IMR-90 (cell line): ENCODE measurements at regions not wholly inside any gene's neighbourhood (a gene's known extent, or its start where the extent isn't known, plus 50 kb on each side); places are given as distances from the start of the nearest gene placed in this dataset.

ENCODE experiments used
- BHLHE40 ChIP-seq: fragments of 150-350 bp; IDR thresholded peaks from 2 replicates; pipeline ENCODE4 v1.6.1; 2016; ENCODE audit warnings: mild to moderate bottlenecking, low read depth, low read length
- CEBPB ChIP-seq: IDR thresholded peaks from 2 replicates; pipeline ENCODE4 v1.6.1; 2012; ENCODE audit warnings: low read depth, low read length, improper control_type of control experiment
- CHD1 ChIP-seq: IDR thresholded peaks from 2 replicates; pipeline ENCODE4 v1.6.1; 2012; ENCODE audit warnings: low read depth, low read length, improper control_type of control experiment
- FOS ChIP-seq: fragments of 150-350 bp; IDR thresholded peaks from 2 replicates; pipeline ENCODE4 v1.6.1; 2016; ENCODE audit warnings: low read depth, low read length
- MAFK ChIP-seq: IDR thresholded peaks from 2 replicates; pipeline ENCODE4 v1.6.1; 2012; ENCODE audit warnings: low read depth, low read length, improper control_type of control experiment
- MAZ ChIP-seq: IDR thresholded peaks from 2 replicates; pipeline ENCODE4 v1.6.1; 2012; ENCODE audit warnings: low read depth, mild to moderate bottlenecking, low read length, improper control_type of control experiment, moderate library complexity, borderline replicate concordance
- POLR2A ChIP-seq: IDR thresholded peaks from 2 replicates; pipeline ENCODE4 v1.6.1; 2012; ENCODE audit warnings: mild to moderate bottlenecking, low read depth, low read length
- RAD21 ChIP-seq: IDR thresholded peaks from 2 replicates; pipeline ENCODE4 v1.6.1; 2012; ENCODE audit warnings: low read length, improper control_type of control experiment
- RCOR1 ChIP-seq: IDR thresholded peaks from 2 replicates; pipeline ENCODE4 v1.6.1; 2012; ENCODE audit warnings: mild to moderate bottlenecking, low read length, improper control_type of control experiment; ENCODE audit not compliant: insufficient replicate concordance
- RFX5 ChIP-seq: IDR thresholded peaks from 2 replicates; pipeline ENCODE4 v1.8.0; 2012; ENCODE audit warnings: low read depth, mild to moderate bottlenecking, low read length, moderate library complexity
- TF ChIP-seq, protein P1 (sequence below): conservative IDR thresholded peaks from 2 replicates; pipeline ENCODE4 v1.5.1; 2012; ENCODE audit warnings: mild to moderate bottlenecking, low read depth, low read length, improper control_type of control experiment
- TF ChIP-seq, protein P2 (sequence below): fragments of 150-350 bp; IDR thresholded peaks from 2 replicates; pipeline ENCODE4 v1.6.1; 2017; ENCODE audit warnings: mild to moderate bottlenecking, antibody characterized with exemption, low read length, low read depth

- TF ChIP-seq, protein P1, sequence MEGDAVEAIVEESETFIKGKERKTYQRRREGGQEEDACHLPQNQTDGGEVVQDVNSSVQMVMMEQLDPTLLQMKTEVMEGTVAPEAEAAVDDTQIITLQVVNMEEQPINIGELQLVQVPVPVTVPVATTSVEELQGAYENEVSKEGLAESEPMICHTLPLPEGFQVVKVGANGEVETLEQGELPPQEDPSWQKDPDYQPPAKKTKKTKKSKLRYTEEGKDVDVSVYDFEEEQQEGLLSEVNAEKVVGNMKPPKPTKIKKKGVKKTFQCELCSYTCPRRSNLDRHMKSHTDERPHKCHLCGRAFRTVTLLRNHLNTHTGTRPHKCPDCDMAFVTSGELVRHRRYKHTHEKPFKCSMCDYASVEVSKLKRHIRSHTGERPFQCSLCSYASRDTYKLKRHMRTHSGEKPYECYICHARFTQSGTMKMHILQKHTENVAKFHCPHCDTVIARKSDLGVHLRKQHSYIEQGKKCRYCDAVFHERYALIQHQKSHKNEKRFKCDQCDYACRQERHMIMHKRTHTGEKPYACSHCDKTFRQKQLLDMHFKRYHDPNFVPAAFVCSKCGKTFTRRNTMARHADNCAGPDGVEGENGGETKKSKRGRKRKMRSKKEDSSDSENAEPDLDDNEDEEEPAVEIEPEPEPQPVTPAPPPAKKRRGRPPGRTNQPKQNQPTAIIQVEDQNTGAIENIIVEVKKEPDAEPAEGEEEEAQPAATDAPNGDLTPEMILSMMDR: no peak
- TF ChIP-seq MAFK: no peak
- no peak for TF ChIP-seq RCOR1
- TF ChIP-seq MAZ: no peak
- TF ChIP-seq RAD21: no peak
- no peak for TF ChIP-seq POLR2A
- TF ChIP-seq RFX5: no peak
- TF ChIP-seq FOS: no peak
- no peak for TF ChIP-seq BHLHE40
- TF ChIP-seq CHD1: no peak
- TF ChIP-seq CEBPB: no peak
- TF ChIP-seq, protein P2, sequence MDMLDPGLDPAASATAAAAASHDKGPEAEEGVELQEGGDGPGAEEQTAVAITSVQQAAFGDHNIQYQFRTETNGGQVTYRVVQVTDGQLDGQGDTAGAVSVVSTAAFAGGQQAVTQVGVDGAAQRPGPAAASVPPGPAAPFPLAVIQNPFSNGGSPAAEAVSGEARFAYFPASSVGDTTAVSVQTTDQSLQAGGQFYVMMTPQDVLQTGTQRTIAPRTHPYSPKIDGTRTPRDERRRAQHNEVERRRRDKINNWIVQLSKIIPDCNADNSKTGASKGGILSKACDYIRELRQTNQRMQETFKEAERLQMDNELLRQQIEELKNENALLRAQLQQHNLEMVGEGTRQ: no peak
These were observed 246.6 kb downstream of the RRAGC start for GRCh38 chr1:38612951-38613350.
